ENCODE measurements at regions not wholly inside any gene's neighbourhood (a gene's known extent, or its start where the extent isn't known, plus 50 kb on each side); places are given as distances from the start of the nearest gene placed in this dataset.

DNA sequence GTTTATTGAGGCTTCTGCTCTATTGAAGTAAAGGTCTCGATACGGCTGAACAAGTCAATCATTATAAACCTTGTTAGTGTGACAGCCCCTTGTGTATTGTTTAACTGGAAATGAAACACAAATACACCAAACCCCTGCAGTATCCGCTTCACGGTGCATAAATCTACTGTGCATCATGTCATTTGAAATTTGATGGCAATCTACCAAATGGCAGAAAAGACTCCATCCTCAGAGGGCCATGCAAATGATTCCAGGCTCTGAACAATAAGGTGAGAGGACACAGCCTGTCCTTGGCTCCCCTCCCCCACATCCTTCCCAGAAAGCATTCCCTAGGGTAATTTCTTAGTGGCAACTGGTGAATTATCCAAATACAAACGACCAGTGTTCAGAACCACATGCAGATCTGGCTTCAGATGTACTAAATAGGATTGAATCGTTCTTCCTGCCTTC is 80.6 kb downstream of the ADCYAP1 start:
- TF ChIP-seq TAF1 (conservative IDR thresholded peaks at IDR 0.05) (no peak), YY1 (IDR thresholded peaks at IDR 0.05) (no peak), JUND (IDR thresholded peaks at IDR 0.05) (no peak)
- TF ChIP-seq, protein P1, sequence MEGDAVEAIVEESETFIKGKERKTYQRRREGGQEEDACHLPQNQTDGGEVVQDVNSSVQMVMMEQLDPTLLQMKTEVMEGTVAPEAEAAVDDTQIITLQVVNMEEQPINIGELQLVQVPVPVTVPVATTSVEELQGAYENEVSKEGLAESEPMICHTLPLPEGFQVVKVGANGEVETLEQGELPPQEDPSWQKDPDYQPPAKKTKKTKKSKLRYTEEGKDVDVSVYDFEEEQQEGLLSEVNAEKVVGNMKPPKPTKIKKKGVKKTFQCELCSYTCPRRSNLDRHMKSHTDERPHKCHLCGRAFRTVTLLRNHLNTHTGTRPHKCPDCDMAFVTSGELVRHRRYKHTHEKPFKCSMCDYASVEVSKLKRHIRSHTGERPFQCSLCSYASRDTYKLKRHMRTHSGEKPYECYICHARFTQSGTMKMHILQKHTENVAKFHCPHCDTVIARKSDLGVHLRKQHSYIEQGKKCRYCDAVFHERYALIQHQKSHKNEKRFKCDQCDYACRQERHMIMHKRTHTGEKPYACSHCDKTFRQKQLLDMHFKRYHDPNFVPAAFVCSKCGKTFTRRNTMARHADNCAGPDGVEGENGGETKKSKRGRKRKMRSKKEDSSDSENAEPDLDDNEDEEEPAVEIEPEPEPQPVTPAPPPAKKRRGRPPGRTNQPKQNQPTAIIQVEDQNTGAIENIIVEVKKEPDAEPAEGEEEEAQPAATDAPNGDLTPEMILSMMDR (IDR thresholded peaks at IDR 0.05; ENCODE audit: low read depth, low read length, missing input control): no peak
